T-cell (primary cell): ENCODE measurements at regions not wholly inside any gene's neighbourhood (a gene's known extent, or its start where the extent isn't known, plus 50 kb on each side); places are given as distances from the start of the nearest gene placed in this dataset.
"Not testable (repeated sequence)": the region's sequence is repeated elsewhere in the genome, so short reads cannot be mapped to it uniquely, and the experiment has no call there.

Source experiments
- ATAC-seq, 4 experiments: fragments of 200-7000 bp in 3 of 4; fragments of 150-1000 bp in 1 of 4; cut with Tn5 transposase; replicated peaks in 1 of 4; 1 replicate in 3 of 4; 2 replicates in 1 of 4; pipeline ENCODE4 v1.10.0; 2021; ENCODE audit warnings: moderate library complexity in 3 of 4, mild to moderate bottlenecking in 2 of 4, moderate number of reproducible peaks in 1 of 4
- CTCF ChIA-PET, 2 donors: fragments of 300-600 bp; sonication (Branson Sonifier 250); formaldehyde crosslinking; loops; one replicate each; lab custom pipeline; 2022; ENCODE audit warnings: antibody characterized with exemption in 2 of 2; lab: Charles Lee
- POLR2A ChIA-PET, 2 donors: fragments of 300-600 bp; sonication (Branson Sonifier 250); formaldehyde crosslinking; loops; one replicate each; lab custom pipeline; 2022; ENCODE audit warnings: antibody characterized with exemption in 2 of 2; lab: Charles Lee
- DNase-seq, 35 experiments: peaks; one replicate each; pipeline versions ENCODE4 v3.0.0 to v3.0.0-alpha.2; 2013 to 2023
- H3K27ac ChIP-seq: one replicate; pipeline ENCODE4 v1.5.1; 2013; ENCODE audit warnings: low read length
- H3K27me3 ChIP-seq, 2 experiments: replicated peaks in 1 of 2; 1 replicate in 1 of 2; 2 replicates in 1 of 2; pipeline versions ENCODE4 v1.6.1 to v1.7.0; 2013; ENCODE audit warnings: low read length in 1 of 2, mixed read lengths in 1 of 2; ENCODE audit not compliant: control insufficient read depth in 2 of 2, insufficient read depth in 2 of 2; ENCODE audit errors: extremely low read depth in 1 of 2
- H3K36me3 ChIP-seq, 2 donors: 1 replicate in 1 of 2; 2 replicates in 1 of 2; pipeline versions ENCODE4 v1.6.1 to v1.7.0; 2013; ENCODE audit warnings: low read length in 1 of 2; ENCODE audit not compliant: control insufficient read depth in 2 of 2, insufficient read depth in 1 of 2; ENCODE audit errors: extremely low read depth in 1 of 2
- H3K4me1 ChIP-seq, 2 experiments: 1 replicate in 1 of 2; 2 replicates in 1 of 2; pipeline versions ENCODE4 v1.6.1 to v1.7.0; 2013; ENCODE audit warnings: low read length in 2 of 2, mixed read lengths in 1 of 2; ENCODE audit not compliant: insufficient read depth in 2 of 2, control insufficient read depth in 1 of 2; ENCODE audit errors: extremely low read depth in 1 of 2
- H3K4me3 ChIP-seq, 2 donors: 1 replicate in 1 of 2; 2 replicates in 1 of 2; pipeline versions ENCODE4 v1.5.1 to v1.7.0; 2013; ENCODE audit warnings: mild to moderate bottlenecking in 2 of 2, low read length in 1 of 2, moderate library complexity in 1 of 2; ENCODE audit not compliant: control insufficient read depth in 1 of 2; ENCODE audit errors: extremely low read depth in 1 of 2
- H3K9me3 ChIP-seq: 2 replicates; pipeline ENCODE4 v1.7.0; 2013
- H3K27ac Mint-ChIP-seq, 2 donors: one replicate each; pipeline ENCODE4 v1.8.0; 2020 to 2021; ENCODE audit warnings: mild to moderate bottlenecking in 2 of 2, mixed read lengths in 2 of 2
- H3K27me3 Mint-ChIP-seq, 2 donors: one replicate each; pipeline ENCODE4 v1.8.0; 2021 to 2022; ENCODE audit warnings: mixed read lengths in 2 of 2
- H3K36me3 Mint-ChIP-seq: one replicate; pipeline ENCODE4 v1.8.0; 2021; ENCODE audit warnings: mixed read lengths
- H3K4me1 Mint-ChIP-seq, 3 donors: one replicate each; pipeline ENCODE4 v1.8.0; 2020 to 2022; ENCODE audit warnings: mixed read lengths in 3 of 3, mild to moderate bottlenecking in 1 of 3
- H3K4me3 Mint-ChIP-seq, 3 donors: one replicate each; pipeline ENCODE4 v1.8.0; 2020 to 2022; ENCODE audit warnings: mild to moderate bottlenecking in 3 of 3, mixed read lengths in 3 of 3, moderate library complexity in 3 of 3
- H3K9me3 Mint-ChIP-seq, 3 donors: one replicate each; pipeline ENCODE4 v1.8.0; 2020 to 2022; ENCODE audit warnings: mixed read lengths in 3 of 3
- WGBS: methylation state at CpG from one replicate; pipeline ENCODE4 v1.1.5; 2013; ENCODE audit warnings: missing lambda C conversion rate; ENCODE audit not compliant: insufficient coverage; 5-methylcytosine and 5-hydroxymethylcytosine counted together

DNA sequence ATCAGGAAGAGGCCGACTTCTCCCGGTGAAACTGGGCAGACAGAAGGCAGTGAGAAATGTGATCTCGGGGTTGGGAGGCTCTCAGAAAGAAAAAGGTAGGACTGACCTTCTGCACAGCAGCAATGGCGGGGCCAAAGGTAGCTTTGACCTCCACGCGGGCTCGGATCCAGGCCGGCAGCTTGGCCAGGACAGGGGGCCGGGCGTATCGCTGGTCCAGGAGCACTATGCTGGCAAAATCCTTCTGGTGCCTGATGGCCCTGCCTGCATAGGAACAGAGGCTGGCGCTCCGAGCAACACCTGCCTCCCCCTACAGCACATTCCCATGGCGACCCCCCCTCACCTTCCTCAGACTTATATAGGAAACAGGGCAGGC, 189.1 kb downstream of the KLRB1 start:
- H3K27me3 ChIP-seq, H3K36me3 Mint-ChIP-seq, H3K36me3 ChIP-seq, H3K27ac ChIP-seq, H3K9me3 ChIP-seq, H3K4me1 Mint-ChIP-seq, H3K9me3 Mint-ChIP-seq, ATAC-seq, CTCF ChIA-PET, DNase-seq, H3K4me3 Mint-ChIP-seq, H3K27ac Mint-ChIP-seq, H3K4me1 ChIP-seq, POLR2A ChIA-PET, H3K4me3 ChIP-seq, H3K27me3 Mint-ChIP-seq: not testable (repeated sequence)
- 100% methylated on average over 5 of the region's 14 CpGs for WGBS

- CTCF ChIA-PET, H3K27me3 Mint-ChIP-seq, H3K36me3 ChIP-seq, H3K4me1 Mint-ChIP-seq, H3K4me3 Mint-ChIP-seq, ATAC-seq, H3K27ac ChIP-seq, H3K9me3 Mint-ChIP-seq, DNase-seq, H3K27me3 ChIP-seq, H3K36me3 Mint-ChIP-seq, H3K4me3 ChIP-seq, H3K4me1 ChIP-seq, H3K27ac Mint-ChIP-seq, POLR2A ChIA-PET, H3K9me3 ChIP-seq: not testable (repeated sequence)
- WGBS: no CpG with 5 or more reads among the region's 16 CpGs
Measured at GRCh38 chr12:9417947-9418668, 189.6 kb downstream of the KLRB1 start.

- H3K4me3 Mint-ChIP-seq, CTCF ChIA-PET, H3K27ac ChIP-seq, H3K9me3 Mint-ChIP-seq, H3K4me1 ChIP-seq, H3K27me3 Mint-ChIP-seq, H3K9me3 ChIP-seq, DNase-seq, POLR2A ChIA-PET, H3K4me3 ChIP-seq, H3K36me3 Mint-ChIP-seq, H3K27ac Mint-ChIP-seq, ATAC-seq, H3K27me3 ChIP-seq, H3K36me3 ChIP-seq: not testable (repeated sequence)
- peaks cover 3 to 10% (median 4%) of the 10 kb centered on the region in 3 donors for H3K4me1 Mint-ChIP-seq
- WGBS: no CpG with 5 or more reads among the region's 13 CpGs
Measured at GRCh38 chr12:9417341-9417740, 190.4 kb downstream of the KLRB1 start.

DNA sequence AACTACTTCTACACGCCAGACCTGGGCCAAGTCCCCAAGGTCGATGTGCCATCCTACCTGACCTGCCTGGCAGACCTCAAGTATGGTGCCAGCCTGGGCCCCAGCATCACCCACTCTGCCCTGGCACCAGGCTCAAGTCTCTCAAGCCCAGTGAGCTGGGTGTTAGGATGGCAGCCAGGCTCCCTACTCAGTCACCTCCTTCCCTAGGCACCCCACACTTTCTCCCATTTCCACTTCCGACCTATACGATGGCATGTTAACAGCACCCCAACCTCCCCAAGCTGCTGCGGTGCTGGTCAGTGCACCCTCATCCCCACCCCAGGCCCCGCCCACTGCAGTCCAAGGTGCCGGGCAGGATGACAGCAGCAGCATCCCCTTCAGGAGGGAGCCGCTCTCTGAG, 191.4 kb downstream of the KLRB1 start:
- H3K27ac ChIP-seq, H3K36me3 ChIP-seq, H3K36me3 Mint-ChIP-seq, H3K9me3 ChIP-seq, H3K27me3 Mint-ChIP-seq, DNase-seq, H3K27ac Mint-ChIP-seq, H3K4me3 ChIP-seq, ATAC-seq, POLR2A ChIA-PET, H3K27me3 ChIP-seq, H3K9me3 Mint-ChIP-seq, CTCF ChIA-PET, H3K4me3 Mint-ChIP-seq: not testable (repeated sequence)
- WGBS: no CpG with 5 or more reads among the region's 8 CpGs
- H3K4me1 ChIP-seq: peaks cover 4 to 11% of the 10 kb centered on the region in 2 experiments
- H3K4me1 Mint-ChIP-seq: peaks cover 7 to 17% (median 12%) of the 10 kb centered on the region in 3 donors

DNA sequence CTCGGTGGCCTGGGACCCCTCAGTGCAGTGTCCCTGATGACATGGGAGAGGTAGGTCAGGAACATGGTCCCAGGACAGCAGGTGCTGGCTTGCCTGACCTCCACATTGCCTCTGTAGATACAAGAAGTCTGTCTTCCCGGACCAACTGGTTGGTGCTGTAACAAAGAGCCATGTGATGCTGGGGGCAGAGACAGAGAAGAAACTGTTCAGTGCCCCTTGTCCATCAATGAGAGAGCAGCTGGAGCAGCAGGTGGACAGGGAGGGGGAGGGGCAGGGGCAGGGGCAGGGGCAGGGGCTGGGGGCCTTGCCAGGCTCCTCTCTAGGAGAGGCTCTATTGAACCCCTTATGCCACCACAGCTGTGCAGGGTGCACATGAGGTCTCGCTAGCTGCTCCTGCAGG, 191.8 kb downstream of the KLRB1 start:
- H3K9me3 Mint-ChIP-seq, CTCF ChIA-PET: not testable (repeated sequence)
- no CpG with 5 or more reads among the region's 3 CpGs for WGBS

GRCh38 chr12:9413862-9414261, 193.9 kb downstream of the KLRB1 start:
- POLR2A ChIA-PET, H3K9me3 ChIP-seq, ATAC-seq, H3K9me3 Mint-ChIP-seq, H3K36me3 ChIP-seq, H3K4me3 ChIP-seq, H3K36me3 Mint-ChIP-seq, H3K4me3 Mint-ChIP-seq, H3K27ac ChIP-seq, H3K27ac Mint-ChIP-seq, H3K27me3 ChIP-seq, H3K4me1 ChIP-seq, CTCF ChIA-PET, H3K27me3 Mint-ChIP-seq, DNase-seq: not testable (repeated sequence)
- peaks cover 7 to 17% (median 12%) of the 10 kb centered on the region in 3 donors for H3K4me1 Mint-ChIP-seq
- WGBS: 85% methylated on average over 6 of the region's 7 CpGs

More for the DNA sequence above, 191.8 kb downstream of the KLRB1 start:
- H3K27me3 ChIP-seq, H3K4me3 Mint-ChIP-seq, H3K36me3 ChIP-seq, H3K4me3 ChIP-seq, H3K9me3 ChIP-seq, ATAC-seq, H3K27ac Mint-ChIP-seq, DNase-seq, H3K4me1 ChIP-seq, H3K27me3 Mint-ChIP-seq, H3K27ac ChIP-seq, H3K36me3 Mint-ChIP-seq, POLR2A ChIA-PET: not testable (repeated sequence)
- peaks cover 7 to 17% (median 12%) of the 10 kb centered on the region in 3 donors for H3K4me1 Mint-ChIP-seq

DNA sequence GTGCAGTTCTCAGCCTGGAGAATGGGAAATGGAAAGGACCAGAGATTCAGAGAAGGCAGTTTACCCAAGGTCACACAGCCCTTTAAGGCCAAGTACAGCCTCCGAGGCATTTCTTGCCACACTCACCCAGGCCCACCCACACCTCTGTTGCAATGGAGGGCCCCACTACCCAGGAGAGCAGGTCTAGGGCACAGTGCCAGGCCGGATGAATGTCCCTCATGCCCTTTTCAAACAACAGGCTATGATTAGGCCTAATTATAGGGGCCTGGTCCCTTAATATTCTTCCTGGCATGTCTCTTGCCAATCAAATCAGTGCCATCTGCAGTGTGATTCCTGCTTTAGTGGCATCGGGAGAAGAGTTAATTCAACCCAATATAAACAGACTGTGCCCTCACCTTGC, 195.3 kb downstream of the KLRB1 start:
- H3K27ac Mint-ChIP-seq, ATAC-seq, H3K9me3 ChIP-seq, H3K36me3 ChIP-seq, DNase-seq, H3K9me3 Mint-ChIP-seq, H3K4me3 ChIP-seq, H3K27ac ChIP-seq, CTCF ChIA-PET, H3K27me3 ChIP-seq, H3K36me3 Mint-ChIP-seq, POLR2A ChIA-PET, H3K4me1 ChIP-seq, H3K4me3 Mint-ChIP-seq, H3K27me3 Mint-ChIP-seq: not testable (repeated sequence)
- 100% methylated on average over 3 of the region's 3 CpGs for WGBS
- peaks cover 7 to 17% (median 12%) of the 10 kb centered on the region in 3 donors for H3K4me1 Mint-ChIP-seq
